Suppressor macrophage treated with lipopolysaccharide for 1 hour (primary cell): ENCODE measurements at regions not wholly inside any gene's neighbourhood (a gene's known extent, or its start where the extent isn't known, plus 50 kb on each side); places are given as distances from the start of the nearest gene placed in this dataset.
"Not testable (repeated sequence)": the region's sequence is repeated elsewhere in the genome, so short reads cannot be mapped to it uniquely, and the experiment has no call there.

ENCODE experiments used
- DNase-seq, 3 donors: peaks; one replicate each; pipeline ENCODE4 v3.0.0-alpha.2; 2020 to 2022

- peak in 1 of 3 donors; percentile 37 for DNase-seq
These were observed 99.9 kb upstream of the CPEB2 start for GRCh38 chr4:14902342-14902741.

DNA sequence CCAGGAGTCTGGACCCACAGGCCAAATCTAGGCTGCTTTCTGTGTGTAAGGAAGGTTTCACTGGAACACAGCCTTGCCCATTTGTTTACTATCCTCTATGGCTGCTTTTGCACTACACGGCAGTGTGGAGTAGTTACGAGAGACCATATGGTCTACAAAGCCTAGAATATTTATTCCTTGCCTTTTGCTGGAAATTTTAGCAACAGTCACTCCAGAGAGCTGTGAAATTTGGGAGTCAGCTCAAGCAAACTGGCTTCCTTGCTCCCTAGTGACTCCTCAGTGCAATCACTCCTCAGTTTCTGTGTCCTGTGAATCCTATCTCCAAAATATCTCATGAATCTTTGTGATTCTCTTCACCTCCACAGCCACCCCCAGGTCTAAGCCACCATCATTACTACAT, 99.0 kb upstream of the CPEB2 start:
- no peak for DNase-seq

DNA sequence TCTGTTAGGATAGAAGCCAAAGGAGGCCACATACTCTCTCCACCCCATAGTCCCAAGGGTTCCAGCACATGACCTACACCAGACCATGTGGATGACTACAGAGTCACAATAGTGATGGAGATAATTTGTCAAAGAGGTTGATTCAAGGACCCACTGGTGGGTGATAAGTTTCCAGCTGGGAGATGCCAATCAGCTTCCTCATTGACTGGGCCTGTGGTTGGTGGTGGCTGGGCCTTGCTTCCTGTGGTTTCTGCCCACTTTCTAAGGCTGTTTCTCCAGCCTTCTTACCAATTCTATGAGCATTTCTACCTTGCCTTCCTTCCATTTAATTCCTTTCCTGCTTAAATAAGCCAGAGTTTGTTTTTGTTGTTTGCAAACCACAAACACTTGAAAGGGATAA, 95.5 kb upstream of the CPEB2 start:
- no peak for DNase-seq

DNA sequence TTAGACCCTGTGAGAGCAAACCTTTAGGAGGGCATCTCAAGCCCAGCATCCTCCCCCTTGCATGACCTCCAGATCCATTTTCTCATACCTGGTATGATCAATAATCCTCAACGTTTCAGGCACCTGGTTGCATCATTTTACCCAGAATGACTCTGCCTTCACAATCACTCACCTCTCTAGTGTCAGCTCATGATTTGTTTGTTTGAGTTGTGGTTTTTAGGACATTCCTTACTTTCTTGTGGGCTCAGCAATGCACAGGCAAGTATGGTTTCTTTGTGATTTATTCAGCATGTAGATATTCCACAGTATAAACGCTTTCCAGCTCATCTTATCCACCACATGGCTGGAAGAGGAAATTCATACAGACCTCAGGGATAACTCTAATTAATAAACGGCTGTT, 93.6 kb upstream of the CPEB2 start:
- no peak for DNase-seq

GRCh38 chr4:14910411-14910810, 91.9 kb upstream of the CPEB2 start:
- DNase-seq: no peak

GRCh38 chr4:14912426-14912825, 89.9 kb upstream of the CPEB2 start:
- DNase-seq: no peak

GRCh38 chr4:14915018-14915417, 87.3 kb upstream of the CPEB2 start:
- no peak for DNase-seq

- DNase-seq: peak in 1 of 3 donors; percentile 18
These were observed 85.6 kb upstream of the CPEB2 start for GRCh38 chr4:14916554-14917297.

- no peak for DNase-seq
These were observed 85.0 kb upstream of the CPEB2 start for GRCh38 chr4:14917298-14917633.

- no peak for DNase-seq
These were observed 83.9 kb upstream of the CPEB2 start for GRCh38 chr4:14918336-14918735.

- no peak for DNase-seq
These were observed 82.5 kb upstream of the CPEB2 start for GRCh38 chr4:14919785-14920184.

- no peak for DNase-seq
These were observed 82.0 kb upstream of the CPEB2 start for GRCh38 chr4:14920237-14920636.

DNA sequence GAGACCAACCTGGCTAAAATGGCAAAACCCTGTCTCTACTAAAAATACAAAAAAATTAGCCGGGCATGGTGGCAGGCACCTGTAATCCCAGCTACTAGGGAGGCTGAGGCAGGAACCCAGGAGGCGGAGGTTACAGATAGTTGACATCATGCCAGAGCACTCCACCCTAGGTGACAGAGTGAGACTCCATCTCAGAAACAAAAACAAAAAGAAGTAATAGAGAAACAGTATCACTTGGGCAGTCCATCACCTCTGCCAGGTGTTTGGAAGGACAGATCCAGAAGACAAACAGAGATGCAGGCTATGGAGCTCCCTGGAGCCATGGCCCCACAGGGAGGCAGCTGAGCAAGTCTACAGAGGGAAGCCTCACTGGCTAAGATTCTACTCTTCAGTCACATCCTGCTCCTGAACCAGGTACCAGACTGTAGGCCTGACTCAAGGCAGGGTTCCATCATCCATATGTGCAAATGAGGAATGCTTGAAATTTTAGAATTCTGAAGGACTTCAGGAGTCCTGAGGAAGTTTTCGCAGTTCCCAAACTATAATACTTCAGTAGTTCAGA, 81.4 kb upstream of the CPEB2 start:
- no peak for DNase-seq

DNA sequence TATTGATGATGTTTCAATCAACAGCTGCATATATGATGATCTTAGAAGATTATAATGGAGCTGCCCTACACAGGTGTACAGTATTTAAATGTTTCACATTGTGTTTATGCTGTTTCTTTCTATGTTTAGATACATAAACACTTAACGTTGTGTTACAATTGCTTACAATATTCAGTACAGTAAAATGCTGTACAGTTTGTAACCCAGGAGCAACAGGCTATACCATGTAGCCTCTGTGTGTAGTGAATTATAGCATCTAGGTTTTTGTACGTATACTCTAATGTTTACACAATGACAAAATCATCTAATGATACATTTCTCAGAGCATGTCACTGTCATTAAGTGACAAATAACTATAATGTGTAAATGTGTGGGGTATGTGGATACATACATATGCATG, 80.5 kb upstream of the CPEB2 start:
- DNase-seq: not testable (repeated sequence)

DNA sequence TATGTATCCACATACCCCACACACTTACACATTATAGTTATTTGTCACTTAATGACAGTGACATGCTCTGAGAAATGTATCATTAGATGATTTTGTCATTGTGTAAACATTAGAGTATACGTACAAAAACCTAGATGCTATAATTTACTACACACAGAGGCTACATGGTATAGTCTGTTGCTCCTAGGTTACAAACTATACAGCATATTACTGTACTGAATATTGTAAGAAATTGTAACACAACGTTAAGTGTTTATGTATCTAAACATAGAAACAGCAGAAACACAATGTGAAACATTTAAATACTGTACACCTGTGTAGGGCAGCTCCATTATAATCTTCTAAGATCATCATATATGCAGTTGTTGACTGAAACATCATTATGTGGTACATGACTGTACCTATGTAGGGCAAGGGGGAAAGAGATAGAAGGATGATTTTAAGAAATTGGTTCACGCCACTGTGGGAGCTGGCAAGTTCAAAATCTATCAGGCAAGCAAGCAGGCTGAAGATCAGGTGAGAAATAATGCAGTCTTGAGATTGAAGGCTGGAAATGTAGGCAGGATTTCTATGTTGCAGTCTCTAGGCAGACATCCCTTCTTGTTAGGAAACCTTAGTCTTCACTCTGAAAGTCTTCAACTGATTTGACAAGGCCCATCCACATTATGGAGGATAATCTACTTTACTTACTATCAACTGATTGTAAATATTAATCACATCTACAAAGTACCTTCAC, 78.0 kb upstream of the CPEB2 start:
- DNase-seq: no peak

- DNase-seq: no peak
These were observed 77.4 kb upstream of the CPEB2 start for GRCh38 chr4:14924812-14925344.

DNA sequence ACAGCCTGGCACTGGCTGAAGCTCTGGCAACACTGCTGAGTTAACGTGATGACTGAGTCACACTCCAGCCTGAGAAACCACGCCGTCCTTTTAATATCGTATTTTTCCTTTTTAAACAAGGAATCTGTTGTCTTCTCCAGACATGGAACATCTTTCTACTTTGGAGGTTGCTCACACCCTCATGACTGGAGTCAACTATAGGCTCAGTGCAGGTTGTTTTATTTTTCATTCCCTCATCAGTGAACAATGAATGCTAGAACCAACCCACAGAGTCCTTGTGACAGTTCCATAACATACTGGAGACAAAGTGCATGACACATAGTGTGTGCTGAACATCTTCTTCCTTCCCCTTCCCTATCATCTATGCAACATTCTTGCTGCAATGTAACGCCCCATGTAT, 76.8 kb upstream of the CPEB2 start:
- peak in 1 of 3 donors; percentile 19 for DNase-seq

DNA sequence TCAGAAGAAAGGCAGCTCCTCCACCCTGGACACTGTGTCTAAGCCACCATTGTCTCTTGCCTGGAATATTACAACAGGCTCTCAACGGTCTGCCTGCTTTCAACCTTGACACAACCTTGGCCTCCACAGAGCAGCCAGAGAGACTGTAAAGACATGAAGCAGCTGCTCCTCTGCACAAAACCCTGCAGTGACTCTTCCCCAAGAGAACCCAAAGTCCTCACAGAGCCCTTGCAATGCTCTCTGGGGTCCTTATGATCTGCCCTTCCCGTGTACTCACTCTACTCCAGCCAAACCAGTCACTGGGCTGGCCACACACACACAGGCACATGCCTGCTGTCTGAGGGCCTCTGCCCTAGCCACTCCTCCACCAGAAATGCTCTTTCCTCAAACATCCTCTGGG, 75.9 kb upstream of the CPEB2 start:
- no peak for DNase-seq

DNA sequence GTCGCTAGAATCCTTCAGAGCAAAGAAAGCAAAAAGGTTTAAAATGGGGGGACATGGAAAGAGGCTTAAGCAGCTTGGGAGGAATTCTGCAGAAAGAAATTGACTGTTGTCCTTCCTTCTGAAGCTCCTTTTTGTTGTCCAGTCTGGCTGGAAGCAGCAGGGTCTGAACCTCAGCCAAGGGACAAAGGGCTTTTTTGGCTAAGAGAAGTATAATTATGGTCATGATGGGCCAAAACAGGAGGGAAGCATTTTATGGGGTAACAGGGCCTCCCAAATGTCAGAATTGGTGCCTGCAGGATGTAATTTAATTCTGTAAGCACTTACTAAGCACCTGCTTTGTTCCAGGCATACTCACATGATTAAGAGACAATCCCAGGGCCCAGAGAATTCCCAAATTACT, 74.2 kb upstream of the CPEB2 start:
- no peak for DNase-seq

- no peak for DNase-seq
These were observed 72.6 kb upstream of the CPEB2 start for GRCh38 chr4:14929669-14930068.

GRCh38 chr4:14934704-14935390, 67.4 kb upstream of the CPEB2 start:
- no peak for DNase-seq

GRCh38 chr4:14943749-14944148, 58.5 kb upstream of the CPEB2 start:
- no peak for DNase-seq

DNA sequence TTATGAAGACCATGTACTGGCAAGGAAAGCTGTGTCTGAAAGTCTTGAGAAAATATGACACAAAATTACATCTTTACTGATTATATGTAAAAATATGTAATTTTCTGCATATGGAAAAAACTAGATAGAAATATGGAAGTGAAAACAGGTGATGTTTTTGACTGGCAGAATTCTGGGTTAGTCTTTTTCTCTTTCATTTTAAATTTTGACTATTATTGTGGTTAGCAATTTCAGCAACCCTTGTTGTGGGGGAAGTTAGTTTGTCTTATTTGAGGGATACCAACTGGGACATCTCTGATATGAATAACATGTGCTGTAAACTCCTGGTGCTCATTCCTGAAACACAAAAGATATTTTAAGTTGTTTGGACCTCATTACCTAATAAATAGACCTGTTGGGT, 49.9 kb upstream of the CPEB2 start:
- no peak for DNase-seq
